A673 (cell line): ENCODE measurements at regions not wholly inside any gene's neighbourhood (a gene's known extent, or its start where the extent isn't known, plus 50 kb on each side); places are given as distances from the start of the nearest gene placed in this dataset.

Experiments used
- BruUV-seq: library from RNA; stranded (reverse); fragments of 400-500 nt; replicated peaks from 2 replicates; lab custom pipeline; 2021; lab: Mats Ljungman, UMichigan
- CTCF ChIA-PET: fragments of 300-600 bp; sonication (Branson Sonifier 250); formaldehyde crosslinking; loops from one replicate; lab custom pipeline; 2022; ENCODE audit warnings: antibody characterized with exemption; lab: Charles Lee
- POLR2A ChIA-PET: fragments of 300-600 bp; sonication (Branson Sonifier 250); formaldehyde crosslinking; loops from one replicate; lab custom pipeline; 2022; ENCODE audit warnings: antibody characterized with exemption; ENCODE audit not compliant: low non-redundant PET; lab: Charles Lee
- DNase-seq: peaks from one replicate; pipeline ENCODE4 v3.0.0-alpha.2; 2015; ENCODE audit warnings: low spot score
- H3K27ac ChIP-seq: fragments of 200-600 bp; sonication (generic); 2 replicates; pipeline ENCODE4 v1.5.1; 2016; ENCODE audit warnings: mixed run types, low read depth, mild to moderate bottlenecking, mixed read lengths, antibody characterized with exemption, low read length; ENCODE audit not compliant: poor library complexity, severe bottlenecking
- H3K27me3 ChIP-seq: fragments of 200-600 bp; sonication (generic); replicated peaks from 2 replicates; pipeline ENCODE4 v1.6.1; 2017; ENCODE audit warnings: mixed run types, low read depth, mild to moderate bottlenecking, mixed read lengths, antibody characterized with exemption, low read length; ENCODE audit not compliant: insufficient read depth, poor library complexity
- H3K36me3 ChIP-seq: fragments of 200-600 bp; sonication (generic); 2 replicates; pipeline ENCODE4 v1.6.1; 2016; ENCODE audit warnings: mixed run types, mild to moderate bottlenecking, mixed read lengths, antibody characterized with exemption, low read length; ENCODE audit not compliant: insufficient read depth, poor library complexity, severe bottlenecking
- H3K4me1 ChIP-seq: fragments of 200-600 bp; sonication (generic); 2 replicates; pipeline ENCODE4 v1.6.1; 2017; ENCODE audit warnings: mixed run types, mild to moderate bottlenecking, mixed read lengths, antibody characterized with exemption, low read length; ENCODE audit not compliant: insufficient read depth, poor library complexity, severe bottlenecking
- H3K4me3 ChIP-seq: fragments of 200-600 bp; sonication (generic); 2 replicates; pipeline ENCODE4 v1.5.1; 2016; ENCODE audit warnings: low read depth, mixed run types, mild to moderate bottlenecking, mixed read lengths, low read length; ENCODE audit not compliant: poor library complexity, severe bottlenecking
- H3K9me3 ChIP-seq: fragments of 200-600 bp; sonication (generic); 2 replicates; pipeline ENCODE4 v1.6.1; 2016; ENCODE audit warnings: mixed run types, low read depth, mild to moderate bottlenecking, mixed read lengths, antibody characterized with exemption, low read length; ENCODE audit not compliant: poor library complexity, severe bottlenecking
- EZH2 ChIP-seq: fragments of 200-600 bp; sonication (generic); IDR thresholded peaks from 2 replicates; pipeline ENCODE4 v1.6.1; 2017; ENCODE audit warnings: borderline replicate concordance, low read depth, mild to moderate bottlenecking, mixed read lengths, antibody characterized with exemption, low read length; ENCODE audit not compliant: poor library complexity, severe bottlenecking
- intact Hi-C: fragments of 100-400 bp; cut with micrococcal nuclease; formaldehyde crosslinking; loops from one replicate; pipeline ENCODE4 v1.10.0; 2022; ENCODE audit not compliant: unreplicated experiment
- TF ChIP-seq, protein P1 (sequence below): fragments of 300-800, 200-600 bp; sonication (generic); conservative IDR thresholded peaks from 2 replicates; pipeline ENCODE4 v1.5.1; 2017; ENCODE audit warnings: low read depth, mild to moderate bottlenecking, antibody characterized with exemption, low read length, moderate library complexity, mixed read lengths

DNA sequence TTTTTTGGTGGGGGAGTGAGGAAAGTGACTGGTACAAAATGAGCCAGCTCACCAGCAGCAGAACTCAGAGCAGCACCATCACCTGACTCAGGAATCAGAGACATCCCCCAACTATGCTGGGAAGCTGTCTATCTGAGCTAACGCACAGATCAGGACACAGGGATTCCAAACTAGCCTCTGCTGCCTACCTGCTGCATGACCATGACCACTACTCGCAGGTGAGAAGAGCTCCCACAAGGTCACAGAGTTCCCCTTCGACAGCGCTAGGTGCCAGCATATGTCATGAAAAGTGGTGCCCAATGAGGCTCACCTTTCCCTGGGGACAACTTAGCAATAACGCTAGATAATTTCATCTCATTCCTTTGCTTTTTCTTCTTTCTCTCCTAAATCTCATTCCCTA lies 662.6 kb upstream of the CPEB2 start:
- Histone ChIP-seq H3K27ac (no peak overlapping the region), H3K4me1 (peaks cover 65% of the 10 kb centered on the region), H3K4me3 (no peak overlapping the region), H3K36me3 (no peaks in the 10 kb centered on the region), H3K27me3 (no peaks in the 10 kb centered on the region), H3K9me3 (no peaks in the 10 kb centered on the region)
- BruUV-seq: no TSS peak
- POLR2A ChIA-PET: no interaction called here
- intact Hi-C loops: no loop called here
- no peak for DNase-seq
- no peak for TF ChIP-seq EZH2
- TF ChIP-seq, protein P1, sequence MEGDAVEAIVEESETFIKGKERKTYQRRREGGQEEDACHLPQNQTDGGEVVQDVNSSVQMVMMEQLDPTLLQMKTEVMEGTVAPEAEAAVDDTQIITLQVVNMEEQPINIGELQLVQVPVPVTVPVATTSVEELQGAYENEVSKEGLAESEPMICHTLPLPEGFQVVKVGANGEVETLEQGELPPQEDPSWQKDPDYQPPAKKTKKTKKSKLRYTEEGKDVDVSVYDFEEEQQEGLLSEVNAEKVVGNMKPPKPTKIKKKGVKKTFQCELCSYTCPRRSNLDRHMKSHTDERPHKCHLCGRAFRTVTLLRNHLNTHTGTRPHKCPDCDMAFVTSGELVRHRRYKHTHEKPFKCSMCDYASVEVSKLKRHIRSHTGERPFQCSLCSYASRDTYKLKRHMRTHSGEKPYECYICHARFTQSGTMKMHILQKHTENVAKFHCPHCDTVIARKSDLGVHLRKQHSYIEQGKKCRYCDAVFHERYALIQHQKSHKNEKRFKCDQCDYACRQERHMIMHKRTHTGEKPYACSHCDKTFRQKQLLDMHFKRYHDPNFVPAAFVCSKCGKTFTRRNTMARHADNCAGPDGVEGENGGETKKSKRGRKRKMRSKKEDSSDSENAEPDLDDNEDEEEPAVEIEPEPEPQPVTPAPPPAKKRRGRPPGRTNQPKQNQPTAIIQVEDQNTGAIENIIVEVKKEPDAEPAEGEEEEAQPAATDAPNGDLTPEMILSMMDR: no peak
- CTCF ChIA-PET: no interaction called here

DNA sequence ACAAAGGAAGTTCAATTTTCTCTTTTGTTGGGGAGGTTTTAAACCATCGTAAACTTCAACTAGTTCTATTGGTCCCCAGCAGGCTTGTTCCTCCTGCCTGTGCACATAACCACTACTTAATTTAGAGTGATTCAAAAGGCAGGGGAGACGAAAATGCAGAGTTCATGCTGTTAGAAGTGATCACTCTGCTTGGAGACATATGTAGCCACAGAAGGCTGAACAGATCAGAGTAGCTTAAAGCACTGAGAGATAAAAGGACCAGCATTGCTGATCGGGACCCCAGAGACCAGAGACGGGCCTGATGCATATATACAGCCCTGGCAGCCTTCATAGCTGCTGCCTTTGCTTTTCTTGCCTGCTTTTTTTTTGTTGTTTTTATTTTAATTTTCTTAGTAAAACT lies 662.0 kb upstream of the CPEB2 start:
- intact Hi-C loops: no loop called here

DNA sequence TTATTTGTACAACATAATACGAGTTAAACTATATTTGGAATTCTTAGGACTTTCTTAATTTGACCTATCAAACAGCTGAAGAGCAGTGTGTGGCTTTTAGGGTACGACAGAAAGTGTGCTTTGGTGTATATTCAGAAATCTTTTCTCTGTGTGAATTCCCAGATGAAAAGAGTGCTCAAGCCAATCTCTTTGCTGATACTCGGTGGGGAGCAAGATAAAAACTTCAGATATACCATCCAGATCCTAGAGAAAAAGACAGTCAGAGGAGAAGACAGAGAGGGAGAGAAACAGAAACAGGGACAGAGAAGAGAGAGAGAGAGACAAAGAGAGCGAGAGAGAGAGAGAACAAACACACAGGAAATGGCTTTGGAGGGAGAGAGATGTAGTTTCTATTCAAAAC lies 658.3 kb upstream of the CPEB2 start:
- no peak for DNase-seq
- BruUV-seq: no TSS peak
- Histone ChIP-seq H3K27ac (no peak overlapping the region), H3K27me3 (no peaks in the 10 kb centered on the region), H3K36me3 (no peaks in the 10 kb centered on the region), H3K9me3 (no peaks in the 10 kb centered on the region), H3K4me3 (no peak overlapping the region), H3K4me1 (peaks cover 26% of the 10 kb centered on the region)
- POLR2A ChIA-PET: no interaction called here
- CTCF ChIA-PET: no interaction called here
- no peak for TF ChIP-seq EZH2
- TF ChIP-seq, protein P1: no peak
- intact Hi-C loops: no loop called here

More for the DNA sequence above, 662.0 kb upstream of the CPEB2 start:
- Histone ChIP-seq H3K4me1 (peaks cover 62% of the 10 kb centered on the region), H3K27ac (no peak overlapping the region), H3K27me3 (no peaks in the 10 kb centered on the region), H3K9me3 (no peaks in the 10 kb centered on the region), H3K4me3 (no peak overlapping the region), H3K36me3 (no peaks in the 10 kb centered on the region)
- CTCF ChIA-PET: no interaction called here
- no peak for TF ChIP-seq EZH2
- TF ChIP-seq, protein P1: no peak
- peak; percentile 45 for DNase-seq
- POLR2A ChIA-PET: no interaction called here
- BruUV-seq: no TSS peak
